ENCODE measurements at regions not wholly inside any gene's neighbourhood (a gene's known extent, or its start where the extent isn't known, plus 50 kb on each side); places are given as distances from the start of the nearest gene placed in this dataset.
"Not testable (repeated sequence)": the region's sequence is repeated elsewhere in the genome, so short reads cannot be mapped to it uniquely, and the experiment has no call there.

GRCh38 chr21:18834121-18834520, 430.5 kb upstream of the TMPRSS15 start:
- DNase-seq: not testable (repeated sequence)

GRCh38 chr21:18840239-18840638, 436.7 kb upstream of the TMPRSS15 start:
- no peak for DNase-seq

GRCh38 chr21:18857606-18858005, 454.0 kb upstream of the TMPRSS15 start:
- not testable (repeated sequence) for DNase-seq

- DNase-seq: no peak
Observed at GRCh38 chr21:18869104-18869503, 465.5 kb upstream of the TMPRSS15 start.

- DNase-seq: no peak
Observed at GRCh38 chr21:18877917-18878316, 474.3 kb upstream of the TMPRSS15 start.

GRCh38 chr21:18887922-18888602, 484.5 kb upstream of the TMPRSS15 start:
- DNase-seq: no peak

GRCh38 chr21:18893406-18893805, 489.8 kb upstream of the TMPRSS15 start:
- DNase-seq: no peak

GRCh38 chr21:18894387-18894786, 490.8 kb upstream of the TMPRSS15 start:
- DNase-seq: no peak

GRCh38 chr21:18899261-18899660, 495.7 kb upstream of the TMPRSS15 start:
- DNase-seq: no peak

- no peak for DNase-seq
Observed at GRCh38 chr21:18902660-18903059, 499.1 kb upstream of the TMPRSS15 start.

GRCh38 chr21:18907076-18907475, 503.5 kb upstream of the TMPRSS15 start:
- no peak for DNase-seq

GRCh38 chr21:18908641-18909040, 505.1 kb upstream of the TMPRSS15 start:
- DNase-seq: no peak

- no peak for DNase-seq
Observed at GRCh38 chr21:18913914-18914313, 510.3 kb upstream of the TMPRSS15 start.

- DNase-seq: no peak
Observed at GRCh38 chr21:18914570-18914969, 511.0 kb upstream of the TMPRSS15 start.

GRCh38 chr21:18917622-18918021, 514.0 kb upstream of the TMPRSS15 start:
- no peak for DNase-seq

- DNase-seq: no peak
Observed at GRCh38 chr21:18931237-18931636, 527.7 kb upstream of the TMPRSS15 start.

GRCh38 chr21:18937337-18937736, 533.8 kb upstream of the TMPRSS15 start:
- DNase-seq: no peak

- DNase-seq: no peak
Observed at GRCh38 chr21:18940791-18941190, 537.2 kb upstream of the TMPRSS15 start.

GRCh38 chr21:18950045-18950740, 546.6 kb upstream of the TMPRSS15 start:
- no peak for DNase-seq

GRCh38 chr21:18951271-18952038, 547.9 kb upstream of the TMPRSS15 start:
- DNase-seq: no peak

GRCh38 chr21:18954441-18954844, 550.9 kb upstream of the TMPRSS15 start:
- DNase-seq: no peak

GRCh38 chr21:18959817-18960216, 556.2 kb upstream of the TMPRSS15 start:
- no peak for DNase-seq

- DNase-seq: no peak
Observed at GRCh38 chr21:18960306-18960705, 556.7 kb upstream of the TMPRSS15 start.

- no peak for DNase-seq
Observed at GRCh38 chr21:18970416-18970815, 566.8 kb upstream of the TMPRSS15 start.

Measured in activated CD8-positive, alpha-beta memory T cell treated with anti-CD3 and anti-CD28 coated beads for 24 hours (primary cell).